Subcutaneous abdominal adipose tissue (tissue), 5 donors: ENCODE measurements at regions not wholly inside any gene's neighbourhood (a gene's known extent, or its start where the extent isn't known, plus 50 kb on each side); places are given as distances from the start of the nearest gene placed in this dataset.

Experiments used
- H3K27ac ChIP-seq: one replicate; pipeline ENCODE4 v1.7.0; 2013; ENCODE audit warnings: low read depth, mild to moderate bottlenecking, inconsistent platforms, low read length, moderate library complexity
- H3K27me3 ChIP-seq, 5 donors: one replicate each; pipeline ENCODE4 v1.7.0; 2013; ENCODE audit warnings: low read length in 5 of 5, inconsistent platforms in 1 of 5; ENCODE audit not compliant: control insufficient read depth in 5 of 5, insufficient read depth in 4 of 5
- H3K36me3 ChIP-seq, 5 donors: one replicate each; pipeline ENCODE4 v1.7.0; 2013; ENCODE audit warnings: low read length in 5 of 5; ENCODE audit not compliant: control insufficient read depth in 5 of 5, insufficient read depth in 5 of 5
- H3K4me1 ChIP-seq, 5 donors: one replicate each; pipeline ENCODE4 v1.7.0; 2013; ENCODE audit warnings: low read length in 5 of 5, mild to moderate bottlenecking in 3 of 5, moderate library complexity in 1 of 5; ENCODE audit not compliant: control insufficient read depth in 5 of 5, insufficient read depth in 5 of 5
- H3K4me3 ChIP-seq, 5 donors: one replicate each; pipeline ENCODE4 v1.7.0; 2013; ENCODE audit warnings: low read length in 5 of 5, low read depth in 1 of 5
- H3K9ac ChIP-seq, 5 donors: one replicate each; pipeline ENCODE4 v1.7.0; 2013; ENCODE audit warnings: low read length in 5 of 5, mild to moderate bottlenecking in 4 of 5, moderate library complexity in 3 of 5
- H3K9me3 ChIP-seq, 5 donors: one replicate each; pipeline ENCODE4 v1.7.0; 2013; ENCODE audit warnings: low read length in 5 of 5; ENCODE audit not compliant: control insufficient read depth in 5 of 5
- donor health status: healthy.
- donor health status: healthy.
- donor health status: healthy.
- donor health status: healthy.
- donor health status: healthy.

DNA sequence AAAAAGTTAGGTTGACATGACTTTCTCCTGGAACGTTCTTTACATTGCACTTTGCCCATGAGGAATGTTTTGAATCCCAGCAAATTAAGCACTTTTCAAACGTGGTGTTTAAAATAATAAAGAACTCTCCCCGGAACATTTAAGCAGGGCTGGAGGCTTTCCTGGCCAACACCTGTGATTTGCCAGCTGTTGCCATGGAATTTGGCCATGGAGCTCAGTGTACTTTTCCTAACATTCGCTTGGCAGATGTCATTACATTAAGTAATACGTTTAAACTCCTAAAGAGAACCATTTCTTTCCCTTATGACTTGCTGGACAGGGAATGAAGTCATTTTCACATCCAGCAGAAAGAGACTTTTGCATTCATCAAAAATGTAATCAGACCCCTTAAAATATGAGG lies 146.1 kb downstream of the GAS1 start:
- Histone ChIP-seq H3K36me3 (no peaks in the 10 kb centered on the region), H3K9me3 (no peaks in the 10 kb centered on the region), H3K27me3 (no peaks in the 10 kb centered on the region), H3K4me3 (no peak overlapping the region), H3K4me1 (peaks cover 0 to 18% (median 5%) of the 10 kb centered on the region in 5 donors), H3K27ac (no peak overlapping the region), H3K9ac (no peak overlapping the region)

DNA sequence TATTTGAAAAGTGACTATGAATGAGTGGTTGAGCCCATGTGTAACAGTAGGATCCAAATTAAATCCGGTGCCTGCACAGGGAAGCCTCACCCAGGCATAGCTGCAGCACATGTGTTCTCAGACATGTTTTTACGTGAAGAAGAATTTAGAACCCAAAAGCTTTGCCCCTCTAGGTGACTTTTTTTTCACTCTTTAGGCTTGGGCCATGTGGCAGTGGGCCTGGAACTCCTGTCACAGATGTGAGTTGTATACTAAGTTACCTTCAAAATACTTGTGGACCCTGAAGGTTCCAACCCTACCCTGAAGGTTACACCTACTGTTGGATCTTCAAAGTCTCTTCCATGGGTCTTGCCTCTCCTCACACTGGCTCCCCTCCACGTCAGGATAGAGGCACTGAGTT lies 146.6 kb downstream of the GAS1 start:
- Histone ChIP-seq H3K4me3 (no peak overlapping the region), H3K9me3 (no peaks in the 10 kb centered on the region), H3K27ac (no peak overlapping the region), H3K9ac (no peak overlapping the region), H3K4me1 (peaks cover 0 to 22% (median 7%) of the 10 kb centered on the region in 5 donors), H3K36me3 (no peaks in the 10 kb centered on the region), H3K27me3 (no peaks in the 10 kb centered on the region)

DNA sequence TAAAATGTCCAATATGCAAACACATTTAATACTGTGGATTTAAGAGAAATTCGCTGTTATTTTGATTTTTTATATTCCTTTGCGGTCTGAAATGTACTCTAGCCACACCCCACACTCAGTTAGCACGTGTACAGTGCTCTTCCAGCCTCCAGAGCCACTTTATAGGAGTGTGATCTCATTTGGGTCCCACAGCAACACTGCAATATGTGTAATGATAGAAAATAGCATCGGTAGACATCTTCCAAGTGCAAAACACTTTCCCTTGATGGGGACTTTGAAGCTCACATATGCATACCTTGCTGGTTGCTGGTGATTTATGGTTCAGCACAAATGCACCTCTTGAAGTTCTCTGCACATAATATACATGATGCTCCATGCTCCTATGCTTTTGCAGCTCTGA lies 148.3 kb downstream of the GAS1 start:
- H3K9me3 ChIP-seq, result no peaks in the 10 kb centered on the region
- H3K27me3 ChIP-seq, result no peaks in the 10 kb centered on the region
- no peak overlapping the region for H3K9ac ChIP-seq
- peaks cover 0 to 39% (median 21%) of the 10 kb centered on the region in 5 donors for H3K4me1 ChIP-seq
- H3K4me3 ChIP-seq, result no peak overlapping the region
- H3K27ac ChIP-seq, result no peak overlapping the region
- no peaks in the 10 kb centered on the region for H3K36me3 ChIP-seq

DNA sequence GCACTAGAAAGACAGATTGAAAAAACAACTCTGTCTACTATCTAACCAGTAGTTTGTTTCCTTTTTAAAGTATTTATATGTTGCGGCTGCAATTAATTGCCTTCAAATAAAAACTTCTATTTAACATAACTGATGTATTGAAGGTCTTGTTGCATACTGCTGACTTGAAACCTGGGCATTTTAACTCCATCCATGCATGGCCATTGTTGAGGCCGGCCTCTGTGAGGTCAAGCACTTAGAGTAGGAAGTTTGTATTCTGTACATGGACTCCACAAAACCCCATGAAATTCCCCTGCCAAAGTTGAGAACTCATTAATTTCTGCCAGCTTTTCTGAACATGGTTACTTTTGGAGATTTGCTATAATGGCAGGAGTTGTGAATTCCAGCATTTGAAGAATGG lies 150.6 kb downstream of the GAS1 start:
- Histone ChIP-seq H3K27ac (peak overlapping the region; percentile 79), H3K4me1 (peaks cover 0 to 43% (median 21%) of the 10 kb centered on the region in 5 donors), H3K36me3 (no peaks in the 10 kb centered on the region), H3K9me3 (no peaks in the 10 kb centered on the region), H3K9ac (no peak overlapping the region), H3K27me3 (no peaks in the 10 kb centered on the region), H3K4me3 (no peak overlapping the region)

DNA sequence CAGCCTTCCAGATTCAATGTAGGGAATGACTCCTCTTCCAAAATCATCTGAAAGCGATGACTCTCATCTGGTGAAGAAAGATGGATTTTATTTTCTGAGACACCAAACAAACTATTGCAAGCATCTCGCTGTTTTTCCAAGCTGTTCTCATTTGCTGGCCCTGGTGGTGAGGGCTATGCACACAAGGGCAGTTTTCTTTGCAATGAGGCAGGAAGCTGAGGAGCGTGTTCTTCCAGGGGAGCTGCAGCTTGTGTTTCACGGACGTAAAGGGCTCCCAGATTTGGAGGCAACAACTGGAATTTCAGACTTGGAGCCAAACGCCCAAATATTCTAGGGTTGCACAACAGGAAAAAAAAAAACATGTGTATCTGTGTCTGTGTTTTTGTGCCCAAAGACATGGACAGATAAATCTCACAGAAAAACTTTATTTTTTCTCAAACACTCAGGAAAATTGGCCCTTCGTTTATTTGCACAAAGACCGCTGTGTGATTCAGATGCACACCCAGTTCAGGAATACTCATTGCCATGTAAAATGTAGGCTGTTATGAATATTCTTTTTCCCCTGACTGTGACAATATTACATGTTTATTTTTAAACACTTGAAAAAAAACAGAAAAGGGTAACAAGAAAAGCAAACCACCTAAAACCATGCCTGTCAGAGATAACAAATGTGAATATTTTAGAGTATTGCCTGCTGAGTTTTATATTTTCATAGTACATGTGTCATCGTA lies 151.3 kb downstream of the GAS1 start:
- Histone ChIP-seq H3K9me3 (no peaks in the 10 kb centered on the region), H3K27ac (peak overlapping the region; percentile 79)

DNA sequence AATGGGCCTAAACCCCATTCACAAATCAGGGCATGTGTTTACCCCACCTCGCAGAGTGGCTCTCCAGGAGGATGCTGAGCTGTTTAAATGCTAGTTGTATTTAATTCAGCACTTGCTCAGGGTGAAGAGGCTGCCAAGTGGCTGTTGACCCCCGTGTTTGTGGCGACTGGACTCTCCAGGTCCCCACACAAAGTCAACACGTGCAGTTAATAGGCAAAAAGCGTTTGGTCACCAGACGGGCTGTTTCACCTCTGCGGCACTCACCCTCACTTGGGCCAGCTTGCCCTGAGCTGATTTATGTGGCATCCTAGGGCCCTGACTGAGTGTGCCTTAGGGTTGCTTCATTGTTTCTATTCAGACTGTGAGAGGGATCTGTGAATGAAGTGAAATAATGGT lies 152.3 kb downstream of the GAS1 start:
- no peaks in the 10 kb centered on the region for H3K27me3 ChIP-seq
- no peaks in the 10 kb centered on the region for H3K36me3 ChIP-seq
- peak overlapping the region in 2 of 5 donors; percentile 17 to 47 for H3K9ac ChIP-seq
- H3K4me1 ChIP-seq, result peaks cover 0 to 36% (median 16%) of the 10 kb centered on the region in 5 donors
- no peaks in the 10 kb centered on the region for H3K9me3 ChIP-seq
- H3K27ac ChIP-seq, result peak overlapping the region; percentile 79
- peak overlapping the region; percentile 45 to 74 (median 62) for H3K4me3 ChIP-seq

More for the DNA sequence above, 151.3 kb downstream of the GAS1 start:
- peak overlapping the region; percentile 28 to 74 (median 59) for H3K4me3 ChIP-seq
- peaks cover 0 to 36% (median 16%) of the 10 kb centered on the region in 5 donors for H3K4me1 ChIP-seq
- no peaks in the 10 kb centered on the region for H3K27me3 ChIP-seq
- no peaks in the 10 kb centered on the region for H3K36me3 ChIP-seq
- H3K9ac ChIP-seq, result peak overlapping the region in 1 of 5 donors; percentile 47

DNA sequence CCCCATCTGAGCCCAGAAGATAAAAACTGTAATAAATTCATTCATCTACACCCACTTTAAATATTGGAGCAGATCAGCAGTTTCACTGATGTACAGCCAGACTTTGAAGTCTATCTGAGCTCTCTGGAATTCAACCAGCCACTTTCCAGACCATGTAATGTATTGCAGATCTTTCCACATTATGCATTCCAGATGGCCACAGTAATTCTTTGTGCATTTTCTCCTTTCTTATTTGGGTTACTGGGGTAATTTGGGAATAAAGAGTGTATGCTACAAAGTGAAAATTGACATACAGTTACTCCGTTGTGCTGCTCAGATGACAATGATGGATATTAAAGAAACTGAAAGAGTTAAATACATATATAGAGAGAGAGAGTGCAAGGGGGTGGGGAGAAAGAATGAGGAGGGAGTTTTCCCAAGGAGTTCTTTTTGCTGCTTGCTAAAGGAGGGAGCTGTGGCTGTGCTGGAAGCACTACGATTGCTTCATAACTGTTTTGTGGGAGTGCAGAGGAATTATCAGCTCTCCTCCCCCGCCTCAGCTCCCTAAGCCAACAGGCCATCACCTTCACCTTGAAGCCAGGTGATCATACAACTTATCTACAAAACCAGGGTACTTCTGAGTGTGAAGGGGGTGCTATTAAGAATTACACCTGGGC lies 152.8 kb downstream of the GAS1 start:
- Histone ChIP-seq H3K9ac (peak overlapping the region in 3 of 5 donors; percentile 17 to 66 (median 47)), H3K27me3 (no peaks in the 10 kb centered on the region), H3K4me3 (peak overlapping the region; percentile 45 to 74 (median 62)), H3K27ac (peak overlapping the region; percentile 79), H3K4me1 (peaks cover 0 to 36% (median 16%) of the 10 kb centered on the region in 5 donors), H3K36me3 (no peaks in the 10 kb centered on the region), H3K9me3 (no peaks in the 10 kb centered on the region)

DNA sequence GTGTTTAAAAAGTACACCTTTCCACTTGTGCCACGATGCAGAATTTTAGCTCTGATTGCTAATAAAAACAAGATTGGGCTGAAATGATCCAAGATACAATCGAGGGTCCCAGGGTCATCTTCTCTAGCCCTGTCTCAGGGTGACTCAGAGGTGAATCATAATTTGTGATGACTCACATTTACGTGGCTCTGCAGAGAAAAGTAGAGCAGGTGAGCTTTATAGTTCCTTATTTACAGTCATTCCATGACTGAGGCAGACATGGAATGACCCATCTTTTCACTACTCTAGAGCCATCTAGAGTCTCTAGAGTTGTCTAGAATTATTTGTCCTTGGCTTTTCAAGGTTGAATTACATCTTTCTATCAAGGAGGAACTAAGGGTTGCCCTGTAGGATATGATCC lies 155.2 kb downstream of the GAS1 start:
- Histone ChIP-seq H3K36me3 (no peaks in the 10 kb centered on the region), H3K4me1 (peaks cover 0 to 36% (median 16%) of the 10 kb centered on the region in 5 donors)

DNA sequence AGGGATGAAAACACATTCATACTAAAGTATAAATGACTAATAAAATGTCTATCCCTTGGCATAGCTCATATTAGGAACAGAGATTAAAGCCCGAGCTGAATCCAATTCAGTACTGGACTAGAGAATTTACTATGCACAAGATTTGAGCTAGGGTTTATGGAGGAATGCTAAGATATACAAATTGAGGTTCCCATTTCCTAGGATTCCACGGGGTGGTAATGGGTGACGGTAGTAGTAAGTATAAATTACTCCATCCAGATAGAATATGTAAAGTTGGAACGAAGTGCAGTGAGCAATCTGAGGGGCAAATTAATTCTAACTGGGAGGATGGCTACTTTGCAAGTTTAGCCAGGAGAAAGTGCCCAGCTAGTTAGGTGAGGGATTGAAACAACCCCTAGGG lies 156.5 kb downstream of the GAS1 start:
- H3K27me3 ChIP-seq, result no peaks in the 10 kb centered on the region
- H3K27ac ChIP-seq, result no peak overlapping the region
- H3K36me3 ChIP-seq, result no peaks in the 10 kb centered on the region
- no peak overlapping the region for H3K9ac ChIP-seq
- no peaks in the 10 kb centered on the region for H3K9me3 ChIP-seq
- H3K4me3 ChIP-seq, result no peak overlapping the region
- H3K4me1 ChIP-seq, result peaks cover 0 to 24% (median 15%) of the 10 kb centered on the region in 5 donors

More for the DNA sequence above, 155.2 kb downstream of the GAS1 start:
- Histone ChIP-seq H3K4me3 (no peak overlapping the region), H3K9me3 (no peaks in the 10 kb centered on the region), H3K27me3 (no peaks in the 10 kb centered on the region), H3K27ac (no peak overlapping the region), H3K9ac (no peak overlapping the region)

DNA sequence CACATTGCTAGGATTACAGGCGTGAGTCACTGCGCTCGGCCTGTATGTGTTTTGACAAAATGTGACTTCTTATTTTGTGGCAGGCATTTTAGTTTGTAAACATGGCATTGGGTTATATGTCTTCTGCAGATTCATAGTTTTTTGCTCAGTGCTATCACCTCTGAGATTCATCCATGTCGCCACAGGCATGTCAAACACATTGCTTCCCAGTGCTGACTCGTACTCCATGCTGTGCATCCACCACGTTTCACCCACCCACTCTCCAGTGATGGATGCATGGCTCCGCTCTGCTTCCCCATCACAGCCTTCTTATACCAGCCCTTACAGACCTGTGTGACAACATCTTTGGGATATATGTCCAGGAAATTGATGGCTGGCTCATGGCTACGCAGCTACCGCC lies 158.8 kb downstream of the GAS1 start:
- H3K36me3 ChIP-seq, result no peaks in the 10 kb centered on the region
- H3K4me1 ChIP-seq, result peaks cover 0 to 7% (median 0%) of the 10 kb centered on the region in 5 donors
- no peaks in the 10 kb centered on the region for H3K27me3 ChIP-seq
- no peak overlapping the region for H3K27ac ChIP-seq
- H3K9me3 ChIP-seq, result no peaks in the 10 kb centered on the region
- H3K9ac ChIP-seq, result no peak overlapping the region
- no peak overlapping the region for H3K4me3 ChIP-seq
